ENCODE measurements at regions not wholly inside any gene's neighbourhood (a gene's known extent, or its start where the extent isn't known, plus 50 kb on each side); places are given as distances from the start of the nearest gene placed in this dataset.

GRCh38 chr18:51724790-51725721, 527.6 kb upstream of the MEX3C start:
- no peak for TF ChIP-seq CTCF (conservative IDR thresholded peaks at IDR 0.05; ENCODE audit: low read depth, low read length)
- no peak for TF ChIP-seq EZH2 (IDR thresholded peaks at IDR 0.05; ENCODE audit: borderline replicate concordance, low read depth, low read length, poor library complexity, severe bottlenecking)
- Histone ChIP-seq H3K27me3 (replicated peaks; ENCODE audit: insufficient read depth, low read depth, low read length, poor library complexity) (no peaks in the 10 kb centered on the region), H3K36me3 (ENCODE audit: insufficient read depth, low read length, poor library complexity, severe bottlenecking) (no peaks in the 10 kb centered on the region), H3K9me3 (ENCODE audit: low read depth, low read length, poor library complexity, severe bottlenecking) (no peaks in the 10 kb centered on the region), H3K27ac (ENCODE audit: low read depth, low read length, poor library complexity, severe bottlenecking) (peak overlapping the region; percentile 20), H3K4me3 (ENCODE audit: low read depth, low read length, poor library complexity, severe bottlenecking) (no peak overlapping the region), H3K4me1 (ENCODE audit: insufficient read depth, low read length, poor library complexity, severe bottlenecking) (peaks cover 21% of the 10 kb centered on the region)
- ChIA-PET POLR2A (ENCODE audit: low non-redundant PET) (no interaction called here), CTCF (no interaction called here)
- peak; percentile 89 for DNase-seq (ENCODE audit: low spot score)
- BruUV-seq (replicated peaks): no TSS peak
- intact Hi-C loops (cut with micrococcal nuclease; ENCODE audit: unreplicated experiment): no loop called here

GRCh38 chr18:51726614-51727013, 529.1 kb upstream of the MEX3C start:
- intact Hi-C loops (cut with micrococcal nuclease; ENCODE audit: unreplicated experiment): no loop called here

GRCh38 chr18:51727780-51728179, 530.3 kb upstream of the MEX3C start:
- H3K27ac ChIP-seq (ENCODE audit: low read depth, low read length, poor library complexity, severe bottlenecking): no peak overlapping the region
- no TSS peak for BruUV-seq (replicated peaks)
- H3K9me3 ChIP-seq (ENCODE audit: low read depth, low read length, poor library complexity, severe bottlenecking): no peaks in the 10 kb centered on the region
- H3K4me3 ChIP-seq (ENCODE audit: low read depth, low read length, poor library complexity, severe bottlenecking): no peak overlapping the region
- ChIA-PET CTCF (no interaction called here), POLR2A (ENCODE audit: low non-redundant PET) (no interaction called here)
- TF ChIP-seq CTCF (conservative IDR thresholded peaks at IDR 0.05; ENCODE audit: low read depth, low read length) (no peak), EZH2 (IDR thresholded peaks at IDR 0.05; ENCODE audit: borderline replicate concordance, low read depth, low read length, poor library complexity, severe bottlenecking) (no peak)
- no peaks in the 10 kb centered on the region for H3K27me3 ChIP-seq (replicated peaks; ENCODE audit: insufficient read depth, low read depth, low read length, poor library complexity)
- peaks cover 39% of the 10 kb centered on the region for H3K4me1 ChIP-seq (ENCODE audit: insufficient read depth, low read length, poor library complexity, severe bottlenecking)
- intact Hi-C loops (cut with micrococcal nuclease; ENCODE audit: unreplicated experiment): no loop called here
- no peaks in the 10 kb centered on the region for H3K36me3 ChIP-seq (ENCODE audit: insufficient read depth, low read length, poor library complexity, severe bottlenecking)
- DNase-seq (ENCODE audit: low spot score): no peak

More at GRCh38 chr18:51726614-51727013, 529.1 kb upstream of the MEX3C start:
- ChIA-PET CTCF (no interaction called here), POLR2A (ENCODE audit: low non-redundant PET) (no interaction called here)
- peaks cover 37% of the 10 kb centered on the region for H3K4me1 ChIP-seq (ENCODE audit: insufficient read depth, low read length, poor library complexity, severe bottlenecking)
- H3K9me3 ChIP-seq (ENCODE audit: low read depth, low read length, poor library complexity, severe bottlenecking): no peaks in the 10 kb centered on the region
- H3K27ac ChIP-seq (ENCODE audit: low read depth, low read length, poor library complexity, severe bottlenecking): no peak overlapping the region
- DNase-seq (ENCODE audit: low spot score): no peak
- H3K36me3 ChIP-seq (ENCODE audit: insufficient read depth, low read length, poor library complexity, severe bottlenecking): no peaks in the 10 kb centered on the region
- no peak for TF ChIP-seq CTCF (conservative IDR thresholded peaks at IDR 0.05; ENCODE audit: low read depth, low read length)
- no peak for TF ChIP-seq EZH2 (IDR thresholded peaks at IDR 0.05; ENCODE audit: borderline replicate concordance, low read depth, low read length, poor library complexity, severe bottlenecking)
- H3K4me3 ChIP-seq (ENCODE audit: low read depth, low read length, poor library complexity, severe bottlenecking): no peak overlapping the region
- no peaks in the 10 kb centered on the region for H3K27me3 ChIP-seq (replicated peaks; ENCODE audit: insufficient read depth, low read depth, low read length, poor library complexity)
- BruUV-seq (replicated peaks): no TSS peak

All from A673 (cell line).